AG20443 (cell line): ENCODE measurements at regions not wholly inside any gene's neighbourhood (a gene's known extent, or its start where the extent isn't known, plus 50 kb on each side); places are given as distances from the start of the nearest gene placed in this dataset.
A peak's percentile ranks its signal among the peaks of the same experiment; 100 is the strongest.
"Not testable (repeated sequence)": the region's sequence is repeated elsewhere in the genome, so short reads cannot be mapped to it uniquely, and the experiment has no call there.

Source experiments
- DNase-seq: peaks from one replicate; pipeline ENCODE4 v3.0.0; 2012; ENCODE audit warnings: low spot score, mixed read lengths

DNA sequence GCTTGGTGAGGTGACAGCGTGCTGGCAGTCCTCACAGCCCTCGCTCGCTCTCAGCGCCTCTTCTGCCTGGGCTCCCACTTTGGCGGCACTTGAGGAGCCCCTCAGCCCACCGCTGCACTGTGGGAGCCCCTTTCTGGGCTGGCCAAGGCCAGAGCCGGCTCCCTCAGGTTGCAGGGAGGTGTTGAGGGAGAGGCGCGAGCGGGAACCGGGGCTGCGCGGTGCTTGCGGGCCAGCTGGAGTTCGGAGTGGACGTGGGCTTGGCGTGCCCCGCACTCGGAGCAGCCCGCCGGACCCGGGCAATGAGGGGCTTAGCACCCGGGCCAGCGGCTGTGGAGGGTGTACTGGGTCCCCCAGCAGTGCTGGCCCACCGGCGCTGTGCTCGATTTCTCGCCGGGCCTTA, 134.2 kb upstream of the BASP1 start:
- not testable (repeated sequence) for DNase-seq

DNA sequence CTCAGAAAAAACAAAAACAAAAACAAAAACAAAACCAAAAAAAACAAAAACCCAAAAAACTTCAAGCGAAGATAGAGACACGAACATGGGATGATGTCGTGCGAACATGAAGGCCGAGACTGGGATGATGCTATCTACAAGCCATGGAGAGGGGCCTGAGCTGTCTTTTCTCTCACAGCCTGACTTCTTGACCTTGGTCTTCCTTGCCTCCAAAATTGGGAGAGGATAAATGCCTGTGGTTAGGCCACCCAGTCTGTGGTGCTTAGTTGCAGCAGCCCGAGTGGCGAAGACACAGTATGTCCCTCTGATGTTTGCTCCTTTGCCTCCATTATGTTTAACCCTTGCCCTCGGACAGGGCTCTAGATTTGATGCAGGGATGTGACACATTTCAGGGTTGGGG, 130.4 kb upstream of the BASP1 start:
- DNase-seq, result no peak

- no peak for DNase-seq
Measured at GRCh38 chr5:17088051-17088450, 129.4 kb upstream of the BASP1 start.

DNA sequence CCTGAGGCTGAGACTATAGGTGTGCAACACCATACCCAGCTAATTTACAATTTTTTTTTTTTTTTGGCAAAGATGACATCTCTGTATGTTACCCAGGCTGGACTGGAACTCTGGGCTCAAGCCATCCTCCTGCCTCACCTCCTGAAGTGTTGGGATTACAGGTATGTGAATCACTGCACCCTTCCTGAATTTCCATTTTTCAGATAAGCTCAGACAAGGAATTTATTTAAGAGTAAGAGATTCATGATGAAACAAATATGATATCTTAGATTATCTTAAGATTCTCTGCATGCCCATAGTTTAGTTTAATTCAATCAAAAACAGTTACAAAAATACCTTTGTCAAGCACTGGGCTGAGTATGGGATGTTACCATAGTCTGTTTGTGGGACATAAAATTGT, 128.4 kb upstream of the BASP1 start:
- DNase-seq, result no peak

- DNase-seq, result peak; percentile 46
Measured at GRCh38 chr5:17089690-17090089, 127.7 kb upstream of the BASP1 start.

DNA sequence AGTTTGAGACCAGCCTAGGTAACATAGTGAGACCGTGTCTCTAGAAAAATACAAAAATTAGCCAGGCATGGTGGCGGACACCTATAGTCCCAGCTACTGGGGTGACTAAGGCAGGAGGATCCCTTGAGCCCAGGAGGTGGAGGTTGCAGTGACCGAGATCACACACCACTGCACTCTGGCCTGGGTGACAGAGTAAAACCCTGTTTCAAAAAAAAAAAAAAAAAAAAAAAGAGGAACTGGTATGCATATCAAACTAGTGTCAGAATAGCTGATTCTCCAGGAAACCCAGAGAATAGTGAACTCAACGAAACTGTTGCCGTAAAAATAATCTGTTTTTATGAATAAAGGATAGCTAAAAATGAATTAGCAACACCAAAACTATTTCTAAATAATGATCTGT, 126.6 kb upstream of the BASP1 start:
- DNase-seq, result no peak

GRCh38 chr5:17094830-17095229, 122.6 kb upstream of the BASP1 start:
- DNase-seq, result no peak

DNA sequence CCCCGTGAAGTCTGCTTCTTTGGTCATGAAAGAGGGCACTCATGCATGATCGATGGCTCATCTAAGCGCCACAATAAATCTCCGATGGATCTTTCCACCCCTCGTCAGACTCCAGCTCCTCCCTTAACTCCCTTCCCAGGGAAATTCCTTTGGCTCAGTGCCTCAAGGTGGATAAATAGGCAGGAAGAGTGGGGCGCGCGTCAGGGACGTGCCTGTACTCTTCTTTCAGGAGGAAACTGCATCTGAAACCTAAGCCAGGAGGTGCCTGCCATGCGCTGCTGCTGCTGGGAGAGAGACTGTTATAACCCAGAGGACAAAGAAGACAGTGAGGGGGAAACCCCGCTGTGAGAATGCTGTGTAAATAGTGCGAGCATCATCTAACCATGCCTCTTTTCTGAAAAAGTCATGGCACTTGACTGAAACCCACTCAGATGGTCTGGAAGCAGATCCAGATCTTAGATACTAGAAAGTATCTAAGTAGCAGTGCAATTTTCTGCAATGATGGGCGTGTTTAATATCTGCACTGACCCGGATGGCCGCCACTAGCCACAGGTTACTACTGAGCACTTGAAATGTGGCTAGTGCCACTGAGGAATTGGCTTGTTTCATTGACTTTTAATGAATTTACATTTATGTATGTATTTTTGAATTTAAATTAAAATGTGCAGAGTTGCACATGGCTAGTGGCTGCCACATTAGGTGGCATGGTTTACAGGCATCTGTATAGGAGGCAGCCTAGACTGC, 120.3 kb upstream of the BASP1 start:
- DNase-seq, result no peak

- no peak for DNase-seq
Measured at GRCh38 chr5:17099946-17100345, 117.5 kb upstream of the BASP1 start.

DNA sequence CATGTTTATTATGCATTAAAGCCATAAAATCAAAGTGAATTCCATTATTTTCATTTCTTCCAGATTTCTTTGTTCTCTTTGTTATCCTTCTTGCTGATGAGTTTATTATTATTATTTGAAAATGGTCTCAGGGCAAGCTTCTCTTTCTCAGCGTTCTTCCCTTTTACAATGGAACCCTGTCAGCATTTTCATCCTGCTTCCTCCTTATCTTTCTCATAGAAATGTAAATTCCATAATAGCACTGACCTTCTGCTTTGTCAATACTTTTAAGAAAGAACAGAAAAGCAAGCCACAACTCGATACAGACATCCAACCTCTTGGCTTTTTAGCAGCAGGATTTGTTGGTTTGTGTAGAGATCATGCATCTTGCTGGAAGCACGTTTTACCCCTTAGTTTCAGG, 114.0 kb upstream of the BASP1 start:
- DNase-seq, result no peak

- peak; percentile 87 for DNase-seq
Measured at GRCh38 chr5:17105744-17106418, 111.5 kb upstream of the BASP1 start.

- no peak for DNase-seq
Measured at GRCh38 chr5:17106521-17106920, 110.9 kb upstream of the BASP1 start.

DNA sequence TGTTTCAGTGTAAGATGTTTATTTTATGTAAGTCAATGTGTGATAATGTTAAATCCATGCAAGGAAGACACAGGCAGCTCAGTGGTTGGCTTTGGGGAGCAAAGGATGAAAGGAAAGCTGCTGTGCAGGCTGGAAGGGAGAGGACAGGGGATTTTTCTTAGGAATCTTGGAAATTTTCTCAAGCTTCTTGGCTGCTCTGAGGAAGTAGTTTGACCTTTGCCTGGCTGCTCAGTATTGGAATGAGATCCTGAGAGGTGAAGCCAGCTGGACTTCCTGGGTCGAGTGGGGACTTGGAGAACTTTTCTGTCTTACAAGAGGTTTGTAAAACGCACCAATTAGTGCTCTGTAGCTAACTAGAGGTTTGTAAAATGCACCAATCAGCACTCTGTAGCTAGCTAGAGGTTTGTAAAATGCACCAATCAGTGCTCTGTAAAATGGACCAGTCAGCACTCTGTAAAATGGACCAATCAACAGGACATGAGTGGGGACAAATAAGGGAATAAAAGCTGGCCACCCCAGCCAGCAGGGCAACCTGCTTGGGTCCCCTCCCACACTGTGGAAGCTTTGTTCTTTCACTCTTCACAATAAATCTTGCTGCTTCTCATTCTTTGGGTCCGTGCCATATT, 105.2 kb upstream of the BASP1 start:
- DNase-seq, result not testable (repeated sequence)

DNA sequence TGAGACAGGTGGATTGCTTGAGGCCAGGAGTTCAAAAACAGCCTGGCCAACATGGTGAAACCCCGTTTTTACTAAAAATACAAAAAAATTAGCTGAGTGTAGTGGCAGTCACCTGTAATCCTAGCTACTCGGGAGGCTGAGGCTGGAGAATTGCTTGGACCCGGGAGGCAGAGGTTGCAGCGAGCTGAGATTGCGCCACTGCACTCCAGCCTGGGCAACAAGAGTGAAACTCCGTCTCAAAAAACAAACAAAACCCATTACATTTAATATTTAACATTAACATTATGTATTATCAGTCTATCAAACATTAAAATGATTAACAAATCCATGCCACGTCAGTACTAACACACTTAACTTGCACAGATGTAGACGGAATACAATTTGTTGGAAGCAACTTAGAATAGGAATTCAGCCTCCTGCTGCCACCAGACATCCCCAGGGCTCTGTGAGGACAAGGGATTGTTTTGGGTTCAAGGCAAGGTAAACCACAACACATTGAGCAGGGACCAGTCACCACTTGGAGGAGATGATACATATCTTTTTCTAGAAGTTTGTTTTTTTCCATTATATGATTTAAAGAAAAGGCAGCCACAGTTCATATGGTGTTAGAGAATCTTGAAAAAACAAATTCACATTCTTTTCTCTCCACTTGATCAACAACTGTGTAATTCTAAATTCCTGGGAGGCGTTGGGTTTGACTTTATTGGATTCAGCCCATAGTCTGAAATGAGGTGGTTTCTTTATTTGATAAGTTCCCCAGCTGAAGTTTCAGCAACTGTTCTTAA, 104.1 kb upstream of the BASP1 start:
- peak; percentile 77 for DNase-seq

GRCh38 chr5:17114233-17114632, 103.2 kb upstream of the BASP1 start:
- DNase-seq, result no peak

DNA sequence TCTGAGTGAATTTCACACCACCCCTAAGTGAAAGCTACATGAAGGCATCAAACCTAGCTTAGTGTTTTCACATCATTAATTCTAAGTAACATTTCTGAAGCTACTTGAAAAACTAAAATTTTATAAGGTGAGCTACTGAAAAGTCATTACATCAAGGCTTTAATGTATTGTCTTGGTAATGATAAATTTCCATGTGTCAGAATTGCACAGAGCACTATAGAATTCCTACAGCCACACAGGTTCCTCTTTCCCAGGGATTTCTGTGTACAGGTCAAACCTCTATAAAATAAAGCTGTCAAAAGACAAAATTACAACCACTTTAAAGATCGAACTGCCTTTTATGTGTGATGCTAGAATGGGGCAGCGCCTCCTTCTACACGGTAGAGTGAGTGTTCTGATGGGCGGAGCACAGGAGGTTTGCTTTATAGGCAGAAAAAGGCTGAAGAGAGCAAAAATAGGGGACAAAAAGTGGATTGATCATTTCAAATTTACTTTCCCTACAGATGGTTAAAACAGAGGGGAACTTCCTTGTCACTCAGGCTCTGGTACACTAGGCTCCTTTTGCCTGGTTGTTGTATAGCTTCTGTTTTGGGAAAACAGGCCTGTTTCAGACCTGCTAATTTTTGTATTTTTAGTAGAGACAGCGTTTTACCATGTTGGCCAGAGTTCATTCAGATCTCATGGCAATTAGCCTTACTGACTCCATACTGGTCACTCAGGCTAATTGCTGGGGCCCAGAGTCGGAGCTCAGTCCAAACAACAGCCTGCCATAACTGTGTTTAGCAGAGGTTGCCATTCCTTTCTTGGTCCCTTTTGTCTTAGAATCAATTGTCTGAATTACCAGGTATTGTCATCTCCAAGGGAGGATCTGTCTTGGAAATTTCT, 102.5 kb upstream of the BASP1 start:
- DNase-seq, result no peak

DNA sequence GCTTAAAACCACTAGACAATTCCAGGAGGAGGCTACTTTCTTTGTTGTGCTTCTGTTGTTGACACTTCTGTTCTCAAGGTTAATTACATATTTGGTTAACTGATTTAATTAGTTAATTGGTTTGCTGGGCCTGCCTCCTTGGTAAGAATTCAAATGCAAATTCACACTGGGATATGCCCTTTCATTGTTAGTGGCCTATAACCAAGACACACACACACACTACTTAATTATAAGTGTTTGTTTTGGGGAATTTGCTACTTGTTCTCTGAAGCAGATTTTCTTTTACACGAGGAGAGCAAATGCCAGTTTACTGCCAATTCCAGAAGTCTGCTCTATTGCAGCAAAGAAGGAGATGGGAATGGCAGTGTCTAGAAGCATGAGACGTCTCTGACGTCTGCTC, 101.6 kb upstream of the BASP1 start:
- no peak for DNase-seq

DNA sequence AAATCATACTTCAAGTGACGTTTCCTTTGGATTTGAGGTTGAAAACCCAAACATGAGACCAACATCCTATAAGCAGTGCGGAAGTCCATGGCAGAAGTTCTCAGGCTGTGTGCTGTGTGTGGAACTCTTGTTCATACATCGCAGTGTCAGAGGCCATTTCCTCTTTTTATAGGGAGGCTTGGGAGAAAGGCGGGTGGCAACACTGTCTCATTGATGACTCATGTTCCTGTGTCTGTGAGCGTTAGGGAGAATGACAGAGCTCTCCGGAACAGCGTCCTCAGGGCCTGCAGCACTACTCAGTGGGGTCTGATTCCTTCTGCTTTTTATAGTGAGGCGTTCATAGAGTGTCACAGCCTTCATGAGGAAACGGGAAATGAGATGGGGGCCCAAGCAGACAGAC, 98.8 kb upstream of the BASP1 start:
- peak; percentile 90 for DNase-seq

DNA sequence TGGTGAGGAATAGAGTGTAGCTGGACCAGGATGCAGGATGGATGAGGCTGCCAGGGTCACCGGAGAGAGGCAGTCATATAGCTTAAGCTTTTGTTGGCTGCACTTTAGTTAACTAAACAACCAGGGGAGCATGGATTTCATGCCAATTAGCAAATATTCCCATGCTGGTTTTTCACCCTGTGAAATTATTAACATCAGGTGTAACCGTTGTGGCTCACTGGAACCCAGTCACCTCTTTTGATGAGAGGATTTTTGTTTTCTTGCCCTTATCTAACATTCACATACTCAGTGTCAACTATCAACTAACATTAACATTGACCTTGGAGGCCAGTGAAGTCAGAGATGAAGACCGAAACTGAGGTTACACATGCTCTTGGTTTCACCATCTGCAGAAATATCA, 97.2 kb upstream of the BASP1 start:
- DNase-seq, result no peak

GRCh38 chr5:17121776-17122175, 95.7 kb upstream of the BASP1 start:
- no peak for DNase-seq

DNA sequence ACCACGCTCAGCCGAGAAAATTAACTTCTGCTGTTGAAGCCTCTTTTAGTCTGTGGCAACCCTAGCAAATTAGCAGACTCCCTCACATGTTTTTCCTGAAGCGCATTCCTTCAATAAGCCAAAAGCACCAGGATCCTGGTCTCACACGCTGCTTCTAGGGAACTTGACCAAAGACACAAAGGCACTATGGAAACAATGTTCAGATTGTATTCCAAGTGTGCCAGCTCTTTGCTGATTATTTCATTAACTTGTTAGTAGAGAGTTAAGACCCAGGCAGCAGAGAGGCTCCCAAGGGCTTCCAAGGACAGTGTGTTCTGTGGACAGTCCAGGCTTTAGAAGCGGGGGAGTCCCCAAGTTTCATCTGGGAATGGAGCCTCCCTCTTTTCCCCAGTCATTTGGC, 94.4 kb upstream of the BASP1 start:
- DNase-seq, result peak; percentile 60

DNA sequence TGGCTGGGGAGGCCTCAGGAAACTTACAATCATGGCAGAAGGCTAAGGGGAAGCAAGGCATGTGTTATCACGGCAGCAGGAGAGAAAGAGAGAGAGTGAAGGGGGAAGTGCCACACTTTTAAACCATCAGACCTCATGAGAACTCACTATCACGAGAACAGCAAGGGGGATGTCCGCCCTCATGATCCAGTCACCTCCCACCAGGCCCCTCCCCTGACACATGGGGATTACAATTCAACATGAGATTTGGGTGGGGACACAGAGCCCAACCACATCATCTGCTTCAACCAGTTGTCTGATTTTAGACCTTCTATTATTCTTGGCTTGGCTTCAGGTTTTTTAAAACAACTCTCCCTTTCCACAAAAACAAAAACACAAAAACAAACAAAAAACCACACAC, 93.7 kb upstream of the BASP1 start:
- DNase-seq, result not testable (repeated sequence)
